Adrenal gland (tissue), 9 donors: ENCODE measurements at regions not wholly inside any gene's neighbourhood (a gene's known extent, or its start where the extent isn't known, plus 50 kb on each side); places are given as distances from the start of the nearest gene placed in this dataset.
"Not testable (repeated sequence)": the region's sequence is repeated elsewhere in the genome, so short reads cannot be mapped to it uniquely, and the experiment has no call there.

Source experiments
- DNase-seq, 7 donors: peaks; one replicate each; pipeline ENCODE4 v3.0.0-alpha.2; 2019 to 2020
- H3K27ac ChIP-seq, 5 donors: fragments of 200-600 bp; sonication (generic) in 4 of 5; 1 replicate in 3 of 5; 2 replicates in 2 of 5; pipeline versions ENCODE4 v1.5.1 to v1.8.0; 2016 to 2020; ENCODE audit warnings: mild to moderate bottlenecking in 1 of 5
- H3K27me3 ChIP-seq: fragments of 200-600 bp; 2 replicates; pipeline ENCODE4 v1.8.0; 2021
- H3K36me3 ChIP-seq, 2 donors: fragments of 200-600 bp; replicated peaks in 1 of 2; 1 replicate in 1 of 2; 2 replicates in 1 of 2; pipeline versions ENCODE4 v1.5.1 to v1.8.0; 2018 to 2022
- H3K4me1 ChIP-seq, 2 donors: fragments of 200-600 bp; replicated peaks in 1 of 2; 1 replicate in 1 of 2; 2 replicates in 1 of 2; pipeline versions ENCODE4 v1.5.1 to v1.8.0; 2018 to 2021
- H3K4me3 ChIP-seq, 4 donors: fragments of 200-600 bp; sonication (generic) in 3 of 4; one replicate each; pipeline ENCODE4 v1.5.1; 2016 to 2018
- H3K9me3 ChIP-seq, 3 donors: fragments of 200-600 bp; sonication (generic) in 1 of 3; replicated peaks in 1 of 3; 1 replicate in 2 of 3; 2 replicates in 1 of 3; pipeline versions ENCODE4 v1.5.1 to v1.8.0; 2016 to 2021
- POLR2A ChIP-seq, 2 donors: fragments of 450-650 bp; IDR thresholded peaks; one replicate each; pipeline ENCODE4 v1.6.1; 2017; ENCODE audit warnings: antibody characterized with exemption in 2 of 2, mild to moderate bottlenecking in 2 of 2, moderate library complexity in 1 of 2
- WGBS, 4 donors: extraction: QIAGEN DNeasy Blood & Tissue Kit in 2 of 4; methylation state at CpG; one replicate each; pipeline versions ENCODE4 v1.1.5 to v1.1.7; 2013 to 2017; 5-methylcytosine and 5-hydroxymethylcytosine counted together
- intact Hi-C, 2 donors: fragments of 100-400 bp; cut with DNase I; formaldehyde crosslinking; loops; one replicate each; pipeline versions ENCODE4 v1.14.1 to v1.15.0; 2022 to 2023
- TF ChIP-seq, protein P1 (sequence below), 6 experiments: fragments of 450-650 bp in 4 of 6; fragments of 200-600 bp in 2 of 6; sonication (generic) in 1 of 6; IDR thresholded peaks; 1 replicate in 5 of 6; 2 replicates in 1 of 6; pipeline versions ENCODE4 v1.5.1 to v1.8.0; 2016 to 2021; ENCODE audit warnings: antibody characterized with exemption in 6 of 6, mild to moderate bottlenecking in 2 of 6, moderate library complexity in 1 of 6
- donor health status: healthy with polysubstance abuse.
- donor health status: Bipolar disorder and iron deficiency.
- donor health status: DM: yes; HTN: yes; CAD: no.
- donor health status: DM: no; HTN: no; CAD: no.
- donor health status: DM: no; HTN: no; CAD: no.

DNA sequence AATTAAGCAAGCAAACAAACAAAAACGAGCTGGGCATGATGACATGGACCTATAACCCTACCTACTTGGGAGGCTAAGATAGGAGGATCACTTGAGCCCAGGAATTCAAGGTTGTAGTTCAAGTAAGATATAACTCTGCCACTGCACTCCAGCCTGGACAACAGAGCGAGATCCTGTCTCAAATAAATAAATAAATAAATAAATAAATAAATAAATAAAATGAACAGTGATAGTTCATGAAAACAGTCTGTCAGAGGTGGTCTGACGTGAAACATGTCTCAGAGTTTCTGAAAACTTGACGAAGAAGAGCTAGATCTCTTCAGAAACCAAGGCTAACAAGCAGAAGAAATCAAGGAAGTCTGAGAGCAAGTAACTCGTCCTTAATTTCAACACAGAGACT, 188.8 kb upstream of the GPC6 start:
- H3K4me3 ChIP-seq, result no peak overlapping the region
- WGBS, 4 donors, result 80 to 85% (median 83%) methylated on average over 5 of the region's 5 CpGs
- DNase-seq, result no peak
- H3K27ac ChIP-seq, result no peak overlapping the region
- no peaks in the 10 kb centered on the region for H3K4me1 ChIP-seq
- H3K27me3 ChIP-seq, result no peaks in the 10 kb centered on the region
- TF ChIP-seq, protein P1, sequence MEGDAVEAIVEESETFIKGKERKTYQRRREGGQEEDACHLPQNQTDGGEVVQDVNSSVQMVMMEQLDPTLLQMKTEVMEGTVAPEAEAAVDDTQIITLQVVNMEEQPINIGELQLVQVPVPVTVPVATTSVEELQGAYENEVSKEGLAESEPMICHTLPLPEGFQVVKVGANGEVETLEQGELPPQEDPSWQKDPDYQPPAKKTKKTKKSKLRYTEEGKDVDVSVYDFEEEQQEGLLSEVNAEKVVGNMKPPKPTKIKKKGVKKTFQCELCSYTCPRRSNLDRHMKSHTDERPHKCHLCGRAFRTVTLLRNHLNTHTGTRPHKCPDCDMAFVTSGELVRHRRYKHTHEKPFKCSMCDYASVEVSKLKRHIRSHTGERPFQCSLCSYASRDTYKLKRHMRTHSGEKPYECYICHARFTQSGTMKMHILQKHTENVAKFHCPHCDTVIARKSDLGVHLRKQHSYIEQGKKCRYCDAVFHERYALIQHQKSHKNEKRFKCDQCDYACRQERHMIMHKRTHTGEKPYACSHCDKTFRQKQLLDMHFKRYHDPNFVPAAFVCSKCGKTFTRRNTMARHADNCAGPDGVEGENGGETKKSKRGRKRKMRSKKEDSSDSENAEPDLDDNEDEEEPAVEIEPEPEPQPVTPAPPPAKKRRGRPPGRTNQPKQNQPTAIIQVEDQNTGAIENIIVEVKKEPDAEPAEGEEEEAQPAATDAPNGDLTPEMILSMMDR (IDR thresholded peaks at IDR 0.05), result no peak
- TF ChIP-seq POLR2A (IDR thresholded peaks at IDR 0.05), result no peak
- no peaks in the 10 kb centered on the region for H3K9me3 ChIP-seq
- intact Hi-C loops, result no loop called here
- no peaks in the 10 kb centered on the region for H3K36me3 ChIP-seq

DNA sequence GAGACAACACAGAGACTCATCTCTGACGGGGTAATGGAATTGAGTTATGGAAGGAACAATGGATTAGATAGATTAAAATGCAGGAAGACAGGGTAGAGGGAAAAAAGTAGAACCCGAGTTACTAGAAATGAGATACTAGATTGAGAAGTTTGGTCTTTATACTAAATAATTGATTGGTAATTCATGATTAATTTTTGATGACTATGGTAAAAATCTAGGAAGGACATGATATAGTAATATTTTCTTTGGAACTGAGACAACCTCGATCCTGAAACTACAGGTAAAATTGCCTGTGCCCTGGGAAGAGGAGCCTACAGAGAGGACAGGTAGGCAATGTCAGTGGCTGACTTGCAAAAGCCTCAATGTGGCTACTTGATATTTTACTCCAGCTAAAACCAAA, 188.4 kb upstream of the GPC6 start:
- 87 to 91% (median 88%) methylated on average over 3 of the region's 3 CpGs for WGBS, 4 donors
- H3K4me1 ChIP-seq, result no peaks in the 10 kb centered on the region

DNA sequence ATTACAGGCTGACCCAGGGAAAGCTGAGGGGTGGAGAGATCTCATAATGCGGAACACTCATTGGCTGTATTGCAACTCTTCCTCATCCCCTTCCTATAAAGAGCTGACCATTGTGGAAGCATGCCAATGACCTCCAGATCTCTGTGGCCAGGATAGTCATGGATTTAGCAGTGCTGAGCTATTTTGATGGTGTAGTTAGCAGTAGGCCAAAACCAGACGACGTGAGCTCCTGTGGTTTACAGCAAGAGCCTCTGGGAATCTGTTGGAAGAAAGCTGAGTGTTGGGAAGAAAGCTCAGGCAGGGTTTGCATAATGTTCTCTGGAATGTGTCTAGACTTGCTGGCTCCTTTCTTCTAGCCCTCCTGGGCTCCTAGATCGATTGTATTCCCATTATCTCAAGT, 187.5 kb upstream of the GPC6 start:
- intact Hi-C loops, result no loop called here
- DNase-seq, result no peak
- H3K9me3 ChIP-seq, result no peaks in the 10 kb centered on the region
- TF ChIP-seq, protein P1 (IDR thresholded peaks at IDR 0.05), result no peak
- TF ChIP-seq POLR2A (IDR thresholded peaks at IDR 0.05), result no peak
- no peak overlapping the region for H3K27ac ChIP-seq
- no peak overlapping the region for H3K4me3 ChIP-seq
- H3K36me3 ChIP-seq, result no peaks in the 10 kb centered on the region
- no peaks in the 10 kb centered on the region for H3K27me3 ChIP-seq
- H3K4me1 ChIP-seq, result no peaks in the 10 kb centered on the region
- WGBS, 4 donors, result 83 to 96% (median 90%) methylated on average over 4 of the region's 4 CpGs

More for the DNA sequence above, 188.4 kb upstream of the GPC6 start:
- no peaks in the 10 kb centered on the region for H3K9me3 ChIP-seq
- no peak overlapping the region for H3K4me3 ChIP-seq
- intact Hi-C loops, result no loop called here
- TF ChIP-seq, protein P1 (IDR thresholded peaks at IDR 0.05), result no peak
- no peak for TF ChIP-seq POLR2A (IDR thresholded peaks at IDR 0.05)
- no peak overlapping the region for H3K27ac ChIP-seq
- no peak for DNase-seq
- no peaks in the 10 kb centered on the region for H3K36me3 ChIP-seq
- H3K27me3 ChIP-seq, result no peaks in the 10 kb centered on the region

DNA sequence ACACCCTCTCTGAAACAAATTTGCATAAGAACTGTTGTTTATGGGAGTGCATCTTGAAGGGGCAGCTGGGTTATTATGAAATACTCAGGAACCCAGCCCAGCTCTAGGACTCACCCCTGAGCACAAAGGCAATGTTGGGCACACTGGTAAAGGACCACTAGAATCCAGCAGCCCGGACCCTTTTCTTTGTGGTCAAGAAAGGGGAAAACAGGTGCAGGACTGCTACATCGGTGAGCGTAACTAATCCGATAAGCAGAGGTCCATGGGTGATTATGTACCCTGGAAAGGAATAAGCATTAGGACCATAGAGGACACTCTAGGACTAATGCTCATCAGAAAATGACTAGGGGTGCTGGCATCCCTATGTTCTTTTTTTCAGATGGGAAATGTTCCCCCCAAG, 185.0 kb upstream of the GPC6 start:
- H3K9me3 ChIP-seq, DNase-seq, H3K4me1 ChIP-seq, H3K4me3 ChIP-seq, intact Hi-C loops, H3K36me3 ChIP-seq, H3K27ac ChIP-seq, H3K27me3 ChIP-seq: not testable (repeated sequence)
- WGBS, 4 donors, result 90 to 98% (median 95%) methylated on average over 4 of the region's 4 CpGs

DNA sequence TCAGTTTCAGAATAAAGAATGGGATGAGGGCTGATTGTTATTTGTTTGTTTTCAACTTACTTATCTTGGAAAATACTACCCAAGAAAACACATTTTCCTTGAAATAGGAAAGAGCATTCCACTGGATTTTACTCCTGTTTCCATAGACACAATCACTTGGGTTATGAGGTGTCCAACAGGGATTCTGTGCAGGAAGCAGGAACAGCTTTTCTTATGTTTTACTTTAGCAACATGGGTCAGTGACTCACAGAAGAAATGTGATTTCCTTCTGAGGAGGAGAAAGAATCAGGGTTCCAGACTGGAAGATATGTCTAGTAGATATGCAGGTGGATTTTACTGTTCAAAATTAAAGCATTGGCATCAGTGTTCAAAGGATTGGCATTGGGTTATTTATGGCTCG, 180.8 kb upstream of the GPC6 start:
- no peaks in the 10 kb centered on the region for H3K27me3 ChIP-seq
- no peak overlapping the region for H3K27ac ChIP-seq
- H3K4me1 ChIP-seq, result no peaks in the 10 kb centered on the region
- TF ChIP-seq POLR2A (IDR thresholded peaks at IDR 0.05), result no peak
- TF ChIP-seq, protein P1 (IDR thresholded peaks at IDR 0.05), result no peak
- 80 to 94% (median 82%) methylated on average over 1 of the region's 1 CpG for WGBS, 4 donors
- DNase-seq, result no peak
- no peaks in the 10 kb centered on the region for H3K9me3 ChIP-seq
- no peak overlapping the region for H3K4me3 ChIP-seq
- H3K36me3 ChIP-seq, result no peaks in the 10 kb centered on the region
- intact Hi-C loops, result no loop called here
